MCF 10A (cell line): ENCODE measurements at regions not wholly inside any gene's neighbourhood (a gene's known extent, or its start where the extent isn't known, plus 50 kb on each side); places are given as distances from the start of the nearest gene placed in this dataset.

Experiments
- BruUV-seq: library from RNA; stranded (reverse); fragments of 400-500 nt; replicated peaks from 2 replicates; lab custom pipeline; 2021; lab: Mats Ljungman, UMichigan
- CTCF ChIA-PET: fragments of 300-600 bp; sonication (Branson Sonifier 250); formaldehyde crosslinking; extraction: SDS; loops from one replicate; lab custom pipeline; 2021; ENCODE audit warnings: antibody characterized with exemption, inconsistent platforms; lab: Yijun Ruan, JAX
- POLR2A ChIA-PET: fragments of 300-600, 350-650 bp; sonication (Branson Sonifier 250); formaldehyde crosslinking; extraction: SDS; loops from one replicate; lab custom pipeline; 2020; ENCODE audit warnings: antibody characterized with exemption, inconsistent platforms; lab: Yijun Ruan, JAX
- DNase-seq: peaks from one replicate; pipeline ENCODE4 v3.0.0-alpha.2; 2018; ENCODE audit not compliant: unreplicated experiment
- H3K27ac Mint-ChIP-seq: one replicate; pipeline ENCODE4 v1.8.0; 2022; ENCODE audit warnings: mild to moderate bottlenecking, low read depth, mixed read lengths; ENCODE audit not compliant: unreplicated experiment
- H3K27me3 Mint-ChIP-seq: one replicate; pipeline ENCODE4 v1.8.0; 2022; ENCODE audit warnings: mixed read lengths; ENCODE audit not compliant: insufficient read depth, unreplicated experiment
- H3K36me3 Mint-ChIP-seq: one replicate; pipeline ENCODE4 v1.8.0; 2022; ENCODE audit warnings: mild to moderate bottlenecking, moderate library complexity, mixed read lengths; ENCODE audit not compliant: insufficient read depth, unreplicated experiment
- H3K4me1 Mint-ChIP-seq: one replicate; pipeline ENCODE4 v1.8.0; 2022; ENCODE audit warnings: mixed read lengths; ENCODE audit not compliant: insufficient read depth, unreplicated experiment
- H3K4me3 Mint-ChIP-seq: one replicate; pipeline ENCODE4 v1.8.0; 2022; ENCODE audit warnings: mild to moderate bottlenecking, moderate library complexity, mixed read lengths; ENCODE audit not compliant: unreplicated experiment
- H3K9me3 Mint-ChIP-seq: one replicate; pipeline ENCODE4 v1.8.0; 2022; ENCODE audit warnings: mixed read lengths; ENCODE audit not compliant: unreplicated experiment
- CTCF ChIP-seq: fragments of 200-600 bp; IDR thresholded peaks from one replicate; pipeline ENCODE4 v1.8.0; 2022; ENCODE audit warnings: antibody characterized with exemption, mild to moderate bottlenecking; ENCODE audit not compliant: unreplicated experiment
- intact Hi-C: fragments of 100-400 bp; cut with micrococcal nuclease; formaldehyde crosslinking; loops from 2 replicates; pipeline ENCODE4 v1.14.1; 2022

GRCh38 chr11:91093141-91093540 lies 870.3 kb upstream of the CHORDC1 start:
- intact Hi-C loops = no loop called here
- no peak for DNase-seq
- ChIA-PET POLR2A (no interaction called here), CTCF (no interaction called here)
- H3K36me3 Mint-ChIP-seq = no peaks in the 10 kb centered on the region
- H3K4me3 Mint-ChIP-seq = no peak overlapping the region
- peaks cover 5% of the 10 kb centered on the region for H3K4me1 Mint-ChIP-seq
- H3K9me3 Mint-ChIP-seq = no peaks in the 10 kb centered on the region
- TF ChIP-seq CTCF = no peak
- BruUV-seq = no TSS peak
- H3K27ac Mint-ChIP-seq = no peak overlapping the region
- no peaks in the 10 kb centered on the region for H3K27me3 Mint-ChIP-seq

GRCh38 chr11:91091563-91091962 lies 868.7 kb upstream of the CHORDC1 start:
- Mint-ChIP-seq H3K27me3 (no peaks in the 10 kb centered on the region), H3K36me3 (no peaks in the 10 kb centered on the region), H3K9me3 (no peaks in the 10 kb centered on the region), H3K4me3 (no peak overlapping the region), H3K27ac (no peak overlapping the region), H3K4me1 (peaks cover 9% of the 10 kb centered on the region)
- no peak for DNase-seq
- BruUV-seq = no TSS peak
- TF ChIP-seq CTCF = no peak
- POLR2A ChIA-PET = interaction anchor here (1.2 kb wide), 1 partner anchor 10 kb away, joined by 8 read pairs; no protein-coding TSS in a partner anchor
- CTCF ChIA-PET = no interaction called here
- intact Hi-C loops = no loop called here

- H3K27me3 Mint-ChIP-seq = no peaks in the 10 kb centered on the region
- peak; percentile 27 for DNase-seq
- no peaks in the 10 kb centered on the region for H3K36me3 Mint-ChIP-seq
- intact Hi-C loops = no loop called here
- no peak for TF ChIP-seq CTCF
- POLR2A ChIA-PET = no interaction called here
- CTCF ChIA-PET = interaction anchor here (0.7 kb wide), 1 partner anchor 156 kb away, joined by 4 read pairs; no protein-coding TSS in a partner anchor
- H3K27ac Mint-ChIP-seq = peak overlapping the region; percentile 23
- BruUV-seq = no TSS peak
- H3K4me3 Mint-ChIP-seq = peak overlapping the region; percentile 32
- H3K4me1 Mint-ChIP-seq = peaks cover 25% of the 10 kb centered on the region
- H3K9me3 Mint-ChIP-seq = no peaks in the 10 kb centered on the region
Observed at GRCh38 chr11:91086028-91086427, 863.2 kb upstream of the CHORDC1 start.

GRCh38 chr11:91082255-91082654 lies 859.4 kb upstream of the CHORDC1 start:
- intact Hi-C loops = no loop called here
- ChIA-PET CTCF (interaction anchor here (0.6 kb wide), 1 partner anchor 110 kb away, joined by 4 read pairs; no protein-coding TSS in a partner anchor), POLR2A (interaction anchor here (0.8 to 1.4 kb wide), 3 partner anchors 10 to 29 kb away, joined by 3 to 8 read pairs (median 4); no protein-coding TSS in a partner anchor)
- H3K4me1 Mint-ChIP-seq = peaks cover 25% of the 10 kb centered on the region
- H3K27ac Mint-ChIP-seq = no peak overlapping the region
- no peak for DNase-seq
- H3K9me3 Mint-ChIP-seq = no peaks in the 10 kb centered on the region
- BruUV-seq = no TSS peak
- TF ChIP-seq CTCF = no peak
- no peaks in the 10 kb centered on the region for H3K36me3 Mint-ChIP-seq
- H3K27me3 Mint-ChIP-seq = no peaks in the 10 kb centered on the region
- no peak overlapping the region for H3K4me3 Mint-ChIP-seq
